ENCODE measurements at regions not wholly inside any gene's neighbourhood (a gene's known extent, or its start where the extent isn't known, plus 50 kb on each side); places are given as distances from the start of the nearest gene placed in this dataset.

- TF ChIP-seq, protein P1, sequence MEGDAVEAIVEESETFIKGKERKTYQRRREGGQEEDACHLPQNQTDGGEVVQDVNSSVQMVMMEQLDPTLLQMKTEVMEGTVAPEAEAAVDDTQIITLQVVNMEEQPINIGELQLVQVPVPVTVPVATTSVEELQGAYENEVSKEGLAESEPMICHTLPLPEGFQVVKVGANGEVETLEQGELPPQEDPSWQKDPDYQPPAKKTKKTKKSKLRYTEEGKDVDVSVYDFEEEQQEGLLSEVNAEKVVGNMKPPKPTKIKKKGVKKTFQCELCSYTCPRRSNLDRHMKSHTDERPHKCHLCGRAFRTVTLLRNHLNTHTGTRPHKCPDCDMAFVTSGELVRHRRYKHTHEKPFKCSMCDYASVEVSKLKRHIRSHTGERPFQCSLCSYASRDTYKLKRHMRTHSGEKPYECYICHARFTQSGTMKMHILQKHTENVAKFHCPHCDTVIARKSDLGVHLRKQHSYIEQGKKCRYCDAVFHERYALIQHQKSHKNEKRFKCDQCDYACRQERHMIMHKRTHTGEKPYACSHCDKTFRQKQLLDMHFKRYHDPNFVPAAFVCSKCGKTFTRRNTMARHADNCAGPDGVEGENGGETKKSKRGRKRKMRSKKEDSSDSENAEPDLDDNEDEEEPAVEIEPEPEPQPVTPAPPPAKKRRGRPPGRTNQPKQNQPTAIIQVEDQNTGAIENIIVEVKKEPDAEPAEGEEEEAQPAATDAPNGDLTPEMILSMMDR (IDR thresholded peaks at IDR 0.05; ENCODE audit: low read depth, low read length, poor library complexity, severe bottlenecking): no peak
- TF ChIP-seq EZH2phosphoT487 (IDR thresholded peaks at IDR 0.05; ENCODE audit: borderline replicate concordance, low read length): no peak
These were observed 489.3 kb downstream of the BTBD3 start for GRCh38 chr20:12406978-12407377.

Measured in DOHH2 (cell line).